PC-3 (cell line): ENCODE measurements at regions not wholly inside any gene's neighbourhood (a gene's known extent, or its start where the extent isn't known, plus 50 kb on each side); places are given as distances from the start of the nearest gene placed in this dataset.

Source experiments
- EZH2phosphoT487 ChIP-seq: fragments of 300-600 bp; sonication (generic); IDR thresholded peaks from 2 replicates; pipeline ENCODE4 v1.6.1; 2018; ENCODE audit warnings: mild to moderate bottlenecking, antibody characterized with exemption, low read length, borderline replicate concordance
- TF ChIP-seq, protein P1 (sequence below): fragments of 300-600 bp; sonication (generic); conservative IDR thresholded peaks from 2 replicates; pipeline ENCODE4 v1.5.1; 2017; ENCODE audit warnings: antibody characterized with exemption, low read depth, mild to moderate bottlenecking, low read length

GRCh38 chr3:188993181-188993580 lies 178.6 kb upstream of the TPRG1 start:
- TF ChIP-seq, protein P1, sequence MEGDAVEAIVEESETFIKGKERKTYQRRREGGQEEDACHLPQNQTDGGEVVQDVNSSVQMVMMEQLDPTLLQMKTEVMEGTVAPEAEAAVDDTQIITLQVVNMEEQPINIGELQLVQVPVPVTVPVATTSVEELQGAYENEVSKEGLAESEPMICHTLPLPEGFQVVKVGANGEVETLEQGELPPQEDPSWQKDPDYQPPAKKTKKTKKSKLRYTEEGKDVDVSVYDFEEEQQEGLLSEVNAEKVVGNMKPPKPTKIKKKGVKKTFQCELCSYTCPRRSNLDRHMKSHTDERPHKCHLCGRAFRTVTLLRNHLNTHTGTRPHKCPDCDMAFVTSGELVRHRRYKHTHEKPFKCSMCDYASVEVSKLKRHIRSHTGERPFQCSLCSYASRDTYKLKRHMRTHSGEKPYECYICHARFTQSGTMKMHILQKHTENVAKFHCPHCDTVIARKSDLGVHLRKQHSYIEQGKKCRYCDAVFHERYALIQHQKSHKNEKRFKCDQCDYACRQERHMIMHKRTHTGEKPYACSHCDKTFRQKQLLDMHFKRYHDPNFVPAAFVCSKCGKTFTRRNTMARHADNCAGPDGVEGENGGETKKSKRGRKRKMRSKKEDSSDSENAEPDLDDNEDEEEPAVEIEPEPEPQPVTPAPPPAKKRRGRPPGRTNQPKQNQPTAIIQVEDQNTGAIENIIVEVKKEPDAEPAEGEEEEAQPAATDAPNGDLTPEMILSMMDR, result no peak
- TF ChIP-seq EZH2phosphoT487, result no peak
